RWPE2 (cell line): ENCODE measurements at regions not wholly inside any gene's neighbourhood (a gene's known extent, or its start where the extent isn't known, plus 50 kb on each side); places are given as distances from the start of the nearest gene placed in this dataset.

Experiments
- ATAC-seq: fragments of 200-7000 bp; cut with Tn5 transposase; 3 replicates; pipeline ENCODE4 v1.9.1; 2021; ENCODE audit warnings: low read depth
- DNase-seq: peaks from one replicate; pipeline ENCODE4 v3.0.0-alpha.2; 2020; ENCODE audit warnings: low spot score
- H3K27ac ChIP-seq: fragments of 450-650 bp; 2 replicates; pipeline ENCODE4 v1.5.1; 2017; ENCODE audit warnings: mild to moderate bottlenecking; ENCODE audit not compliant: poor library complexity, severe bottlenecking
- H3K27me3 ChIP-seq: fragments of 250-450 bp; sonication (Bioruptor Pico); 2 replicates; pipeline ENCODE4 v1.5.1; 2021; ENCODE audit warnings: mild to moderate bottlenecking, moderate library complexity; ENCODE audit not compliant: insufficient read depth, poor library complexity, severe bottlenecking
- H3K36me3 ChIP-seq: fragments of 250-450 bp; sonication (Bioruptor Pico); 2 replicates; pipeline ENCODE4 v1.5.1; 2020; ENCODE audit warnings: low read depth, mild to moderate bottlenecking, moderate library complexity
- H3K4me1 ChIP-seq: fragments of 250-450 bp; sonication (Bioruptor Pico); 2 replicates; pipeline ENCODE4 v1.5.1; 2021; ENCODE audit warnings: mild to moderate bottlenecking, moderate library complexity; ENCODE audit not compliant: insufficient read depth, poor library complexity, severe bottlenecking
- H3K4me3 ChIP-seq: fragments of 250-450 bp; sonication (Bioruptor Pico); 2 replicates; pipeline ENCODE4 v1.5.1; 2021; ENCODE audit warnings: mild to moderate bottlenecking, moderate library complexity; ENCODE audit not compliant: severe bottlenecking
- H3K9me3 ChIP-seq: fragments of 250-450 bp; sonication (Bioruptor Pico); 2 replicates; pipeline ENCODE4 v1.5.1; 2021; ENCODE audit warnings: mild to moderate bottlenecking, moderate library complexity; ENCODE audit not compliant: severe bottlenecking
- CTCF ChIP-seq: fragments of 450-650 bp; IDR thresholded peaks from one replicate; pipeline ENCODE4 v1.5.1; 2017; ENCODE audit warnings: mild to moderate bottlenecking, moderate library complexity; ENCODE audit not compliant: poor library complexity, severe bottlenecking

GRCh38 chr3:7927864-7928263 lies 573.8 kb upstream of the LMCD1 start:
- TF ChIP-seq CTCF: no peak
- H3K27ac ChIP-seq: no peak overlapping the region
- H3K4me3 ChIP-seq: no peak overlapping the region
- no peak for DNase-seq
- no peaks in the 10 kb centered on the region for H3K4me1 ChIP-seq
- no peaks in the 10 kb centered on the region for H3K36me3 ChIP-seq
- H3K27me3 ChIP-seq: no peaks in the 10 kb centered on the region
- ATAC-seq: no peak
- peaks cover 4% of the 10 kb centered on the region for H3K9me3 ChIP-seq

GRCh38 chr3:7929319-7929889 lies 572.2 kb upstream of the LMCD1 start:
- Histone ChIP-seq H3K36me3 (no peaks in the 10 kb centered on the region), H3K9me3 (peaks cover 2% of the 10 kb centered on the region), H3K27ac (no peak overlapping the region), H3K4me3 (no peak overlapping the region), H3K4me1 (no peaks in the 10 kb centered on the region), H3K27me3 (no peaks in the 10 kb centered on the region)
- ATAC-seq (no peak), DNase-seq (no peak)
- no peak for TF ChIP-seq CTCF

GRCh38 chr3:7934362-7934761 lies 567.3 kb upstream of the LMCD1 start:
- H3K27ac ChIP-seq: no peak overlapping the region
- no peak overlapping the region for H3K4me3 ChIP-seq
- no peaks in the 10 kb centered on the region for H3K4me1 ChIP-seq
- ATAC-seq (no peak), DNase-seq (no peak)
- TF ChIP-seq CTCF: no peak
- H3K9me3 ChIP-seq: peaks cover 2% of the 10 kb centered on the region
- H3K36me3 ChIP-seq: no peaks in the 10 kb centered on the region
- no peaks in the 10 kb centered on the region for H3K27me3 ChIP-seq

GRCh38 chr3:7947930-7948329 lies 553.7 kb upstream of the LMCD1 start:
- H3K4me3 ChIP-seq: no peak overlapping the region
- no peaks in the 10 kb centered on the region for H3K27me3 ChIP-seq
- H3K27ac ChIP-seq: no peak overlapping the region
- no peaks in the 10 kb centered on the region for H3K4me1 ChIP-seq
- no peak for ATAC-seq
- no peaks in the 10 kb centered on the region for H3K9me3 ChIP-seq
- no peaks in the 10 kb centered on the region for H3K36me3 ChIP-seq
- no peak for DNase-seq
- TF ChIP-seq CTCF: no peak

- Histone ChIP-seq H3K4me3 (no peak overlapping the region), H3K4me1 (no peaks in the 10 kb centered on the region), H3K9me3 (no peaks in the 10 kb centered on the region), H3K27ac (no peak overlapping the region), H3K36me3 (no peaks in the 10 kb centered on the region), H3K27me3 (no peaks in the 10 kb centered on the region)
- TF ChIP-seq CTCF: no peak
- ATAC-seq (no peak), DNase-seq (no peak)
Measured at GRCh38 chr3:7950890-7951289, 550.7 kb upstream of the LMCD1 start.
